ENCODE measurements at regions not wholly inside any gene's neighbourhood (a gene's known extent, or its start where the extent isn't known, plus 50 kb on each side); places are given as distances from the start of the nearest gene placed in this dataset.

DNA sequence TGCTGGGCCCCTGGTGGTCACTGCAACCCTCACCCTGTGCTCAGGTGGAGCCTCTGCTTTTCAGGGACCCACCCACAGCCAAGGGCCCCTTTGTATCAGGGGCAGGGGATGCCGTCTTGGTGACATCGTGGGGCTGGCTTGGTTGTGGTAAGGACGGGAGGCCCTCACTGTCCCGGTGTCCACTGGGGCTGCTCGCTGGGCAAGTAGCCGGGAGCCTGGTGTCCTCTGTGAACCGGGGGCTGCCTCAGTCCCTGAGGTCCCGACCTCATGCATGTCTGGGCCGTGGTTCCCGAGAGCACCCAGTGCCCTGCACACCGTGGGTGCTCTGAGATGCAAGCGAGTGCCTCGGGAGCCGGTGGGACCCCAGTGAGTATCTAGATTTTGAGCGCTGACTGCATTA is 56.0 kb upstream of the TTC34 start:
- Histone ChIP-seq H3K4me3 (ENCODE audit: low read length) (no peak overlapping the region), H3K9me3 (ENCODE audit: control insufficient read depth, insufficient read depth, low read length) (no peaks in the 10 kb centered on the region), H3K4me1 (ENCODE audit: control insufficient read depth, insufficient read depth, low read length) (no peaks in the 10 kb centered on the region), H3K36me3 (ENCODE audit: control insufficient read depth, insufficient read depth, low read length) (no peaks in the 10 kb centered on the region), H3K27me3 (ENCODE audit: control insufficient read depth, insufficient read depth, low read length) (no peaks in the 10 kb centered on the region), H3K27ac (ENCODE audit: low read length) (no peak overlapping the region)
- H3K27me3 Mint-ChIP-seq (ENCODE audit: low read depth in 2 of 2), result no peaks in the 10 kb centered on the region
- no peak overlapping the region for H3K27ac Mint-ChIP-seq
- H3K4me1 Mint-ChIP-seq, result peaks cover 0 to 4% of the 10 kb centered on the region in 2 donors
- DNase-seq (no peak), ATAC-seq (no peak)
- H3K36me3 Mint-ChIP-seq, result no peaks in the 10 kb centered on the region
- intact Hi-C loops (cut with micrococcal nuclease), result no loop called here
- TF ChIP-seq, protein P1, sequence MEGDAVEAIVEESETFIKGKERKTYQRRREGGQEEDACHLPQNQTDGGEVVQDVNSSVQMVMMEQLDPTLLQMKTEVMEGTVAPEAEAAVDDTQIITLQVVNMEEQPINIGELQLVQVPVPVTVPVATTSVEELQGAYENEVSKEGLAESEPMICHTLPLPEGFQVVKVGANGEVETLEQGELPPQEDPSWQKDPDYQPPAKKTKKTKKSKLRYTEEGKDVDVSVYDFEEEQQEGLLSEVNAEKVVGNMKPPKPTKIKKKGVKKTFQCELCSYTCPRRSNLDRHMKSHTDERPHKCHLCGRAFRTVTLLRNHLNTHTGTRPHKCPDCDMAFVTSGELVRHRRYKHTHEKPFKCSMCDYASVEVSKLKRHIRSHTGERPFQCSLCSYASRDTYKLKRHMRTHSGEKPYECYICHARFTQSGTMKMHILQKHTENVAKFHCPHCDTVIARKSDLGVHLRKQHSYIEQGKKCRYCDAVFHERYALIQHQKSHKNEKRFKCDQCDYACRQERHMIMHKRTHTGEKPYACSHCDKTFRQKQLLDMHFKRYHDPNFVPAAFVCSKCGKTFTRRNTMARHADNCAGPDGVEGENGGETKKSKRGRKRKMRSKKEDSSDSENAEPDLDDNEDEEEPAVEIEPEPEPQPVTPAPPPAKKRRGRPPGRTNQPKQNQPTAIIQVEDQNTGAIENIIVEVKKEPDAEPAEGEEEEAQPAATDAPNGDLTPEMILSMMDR (IDR thresholded peaks at IDR 0.05), result no peak
- no peaks in the 10 kb centered on the region for H3K9me3 Mint-ChIP-seq
- WGBS (ENCODE audit: insufficient coverage), result 90% methylated on average over 15 of the region's 15 CpGs
- H3K4me3 Mint-ChIP-seq, result no peak overlapping the region

- no peaks in the 10 kb centered on the region for H3K36me3 ChIP-seq (ENCODE audit: control insufficient read depth, insufficient read depth, low read length)
- peaks cover 2% of the 10 kb centered on the region for H3K27me3 ChIP-seq (ENCODE audit: control insufficient read depth, insufficient read depth, low read length)
- no peaks in the 10 kb centered on the region for H3K27me3 Mint-ChIP-seq (ENCODE audit: low read depth in 2 of 2)
- H3K4me1 ChIP-seq (ENCODE audit: control insufficient read depth, insufficient read depth, low read length), result no peaks in the 10 kb centered on the region
- H3K4me1 Mint-ChIP-seq, result peaks cover 0 to 4% of the 10 kb centered on the region in 2 donors
- WGBS (ENCODE audit: insufficient coverage), result 96% methylated on average over 12 of the region's 12 CpGs
- no peak overlapping the region for H3K4me3 ChIP-seq (ENCODE audit: low read length)
- DNase-seq (no peak), ATAC-seq (no peak)
- no peak overlapping the region for H3K4me3 Mint-ChIP-seq
- TF ChIP-seq, protein P1 (IDR thresholded peaks at IDR 0.05), result no peak
- peak overlapping the region; percentile 9 to 41 for H3K27ac Mint-ChIP-seq
- H3K27ac ChIP-seq (ENCODE audit: low read length), result no peak overlapping the region
- no peaks in the 10 kb centered on the region for H3K9me3 Mint-ChIP-seq
- intact Hi-C loops (cut with micrococcal nuclease), result no loop called here
- no peaks in the 10 kb centered on the region for H3K36me3 Mint-ChIP-seq
- no peaks in the 10 kb centered on the region for H3K9me3 ChIP-seq (ENCODE audit: control insufficient read depth, insufficient read depth, low read length)
Observed at GRCh38 chr1:2858676-2859075, 57.2 kb upstream of the TTC34 start.

GRCh38 chr1:2859219-2859880 is 57.9 kb upstream of the TTC34 start:
- no peaks in the 10 kb centered on the region for H3K36me3 ChIP-seq (ENCODE audit: control insufficient read depth, insufficient read depth, low read length)
- 81% methylated on average over 5 of the region's 5 CpGs for WGBS (ENCODE audit: insufficient coverage)
- Mint-ChIP-seq H3K9me3 (no peaks in the 10 kb centered on the region), H3K36me3 (no peaks in the 10 kb centered on the region), H3K4me3 (no peak overlapping the region), H3K27ac (no peak overlapping the region), H3K4me1 (peaks cover 0 to 4% of the 10 kb centered on the region in 2 donors), H3K27me3 (ENCODE audit: low read depth in 2 of 2) (no peaks in the 10 kb centered on the region)
- intact Hi-C loops (cut with micrococcal nuclease), result no loop called here
- H3K27ac ChIP-seq (ENCODE audit: low read length), result no peak overlapping the region
- ATAC-seq (no peak), DNase-seq (no peak)
- TF ChIP-seq, protein P1 (IDR thresholded peaks at IDR 0.05), result no peak
- no peaks in the 10 kb centered on the region for H3K9me3 ChIP-seq (ENCODE audit: control insufficient read depth, insufficient read depth, low read length)
- no peak overlapping the region for H3K4me3 ChIP-seq (ENCODE audit: low read length)
- H3K27me3 ChIP-seq (ENCODE audit: control insufficient read depth, insufficient read depth, low read length), result peaks cover 2% of the 10 kb centered on the region
- no peaks in the 10 kb centered on the region for H3K4me1 ChIP-seq (ENCODE audit: control insufficient read depth, insufficient read depth, low read length)

- intact Hi-C loops (cut with micrococcal nuclease), result no loop called here
- Histone ChIP-seq H3K4me1 (ENCODE audit: control insufficient read depth, insufficient read depth, low read length) (no peaks in the 10 kb centered on the region), H3K27me3 (ENCODE audit: control insufficient read depth, insufficient read depth, low read length) (peaks cover 2% of the 10 kb centered on the region), H3K9me3 (ENCODE audit: control insufficient read depth, insufficient read depth, low read length) (no peaks in the 10 kb centered on the region), H3K4me3 (ENCODE audit: low read length) (no peak overlapping the region), H3K36me3 (ENCODE audit: control insufficient read depth, insufficient read depth, low read length) (no peaks in the 10 kb centered on the region), H3K27ac (ENCODE audit: low read length) (no peak overlapping the region)
- H3K4me1 Mint-ChIP-seq, result peaks cover 0 to 4% of the 10 kb centered on the region in 2 donors
- H3K27ac Mint-ChIP-seq, result no peak overlapping the region
- TF ChIP-seq, protein P1 (IDR thresholded peaks at IDR 0.05), result no peak
- WGBS (ENCODE audit: insufficient coverage), result 91% methylated on average over 12 of the region's 12 CpGs
- H3K9me3 Mint-ChIP-seq, result no peaks in the 10 kb centered on the region
- H3K36me3 Mint-ChIP-seq, result no peaks in the 10 kb centered on the region
- ATAC-seq (no peak), DNase-seq (no peak)
- no peak overlapping the region for H3K4me3 Mint-ChIP-seq
- H3K27me3 Mint-ChIP-seq (ENCODE audit: low read depth in 2 of 2), result no peaks in the 10 kb centered on the region
Observed at GRCh38 chr1:2859881-2860430, 58.5 kb upstream of the TTC34 start.

All from natural killer cell (primary cell).